HG02623 (cell line): ENCODE measurements at regions not wholly inside any gene's neighbourhood (a gene's known extent, or its start where the extent isn't known, plus 50 kb on each side); places are given as distances from the start of the nearest gene placed in this dataset.

Experiments used
- ATAC-seq: cut with Tn5 transposase; IDR thresholded peaks from one replicate; pipeline ENCODE4 v1.9.1; 2021; ENCODE audit warnings: moderate library complexity; ENCODE audit not compliant: unreplicated experiment

DNA sequence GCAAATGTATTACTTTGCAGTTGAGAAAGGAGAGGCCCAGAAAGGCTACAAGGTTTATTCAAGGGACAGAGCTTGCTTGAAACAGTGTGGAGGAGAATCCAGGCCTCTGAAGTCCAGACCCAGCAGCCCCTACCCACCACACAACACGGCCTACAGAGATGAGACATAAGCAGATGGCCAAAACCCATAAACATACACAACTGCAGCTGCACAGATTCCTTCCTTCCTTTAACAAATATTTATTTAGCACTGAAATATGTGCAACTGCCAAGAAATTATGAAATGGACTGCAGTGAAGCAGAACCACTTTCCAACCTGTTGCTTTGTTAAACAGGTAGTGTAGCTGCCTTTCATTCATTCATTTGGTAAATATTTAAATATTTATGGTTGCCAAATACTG lies 122.3 kb downstream of the SPATA19 start:
- ATAC-seq: no peak

DNA sequence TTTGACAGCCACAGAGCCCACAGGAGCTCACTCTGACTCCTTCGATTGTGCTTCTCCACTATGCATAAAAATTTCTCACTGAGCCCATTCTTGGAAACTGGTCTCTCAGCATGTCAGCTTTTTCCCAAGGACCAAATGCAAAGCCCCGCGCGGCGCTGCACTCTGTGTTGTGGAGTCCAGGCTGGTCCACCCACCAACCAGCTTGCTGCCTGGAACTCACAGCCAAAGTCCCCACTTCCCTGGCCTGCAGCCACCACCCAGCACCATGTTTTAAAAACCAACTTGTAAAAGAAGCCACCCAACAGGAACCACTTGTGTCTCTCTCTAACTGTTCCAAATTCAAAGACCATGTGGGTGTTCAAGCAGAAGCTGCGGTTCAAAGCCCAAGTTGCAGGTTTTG lies 124.4 kb downstream of the SPATA19 start:
- no peak for ATAC-seq

DNA sequence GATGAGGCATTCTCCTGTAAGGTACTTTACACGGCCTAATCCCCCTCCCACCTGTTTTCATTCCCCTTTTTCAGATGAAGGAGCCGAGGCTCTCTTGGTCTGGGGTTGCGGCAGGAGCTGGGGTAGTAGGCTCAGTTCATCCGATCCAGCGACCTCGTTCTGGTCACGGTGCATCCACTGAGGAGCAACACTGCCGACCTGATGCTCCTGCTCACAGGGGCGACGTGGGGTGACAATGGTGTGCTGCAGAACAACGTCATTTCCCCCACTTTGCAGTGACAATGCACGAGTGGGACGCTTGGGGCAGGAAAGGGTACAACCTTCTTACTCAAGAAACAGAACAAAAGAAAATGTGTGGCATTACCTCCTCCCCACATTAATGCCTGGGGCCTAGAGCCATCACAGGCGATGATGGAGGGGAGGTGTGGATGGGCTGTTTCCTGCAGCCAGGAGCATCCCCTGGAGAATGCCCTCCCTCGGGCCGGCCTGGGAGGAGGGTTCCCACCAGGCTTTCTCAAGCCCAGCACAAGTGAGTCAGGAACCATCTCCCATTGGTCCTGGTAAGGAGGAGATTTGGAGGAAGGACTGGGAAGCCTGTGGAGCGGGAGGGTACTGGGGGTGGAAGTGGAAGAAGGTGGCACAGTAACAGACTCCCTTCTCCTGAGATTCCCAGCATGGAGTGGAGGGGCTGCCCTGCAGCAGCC lies 125.6 kb downstream of the SPATA19 start:
- ATAC-seq: no peak

DNA sequence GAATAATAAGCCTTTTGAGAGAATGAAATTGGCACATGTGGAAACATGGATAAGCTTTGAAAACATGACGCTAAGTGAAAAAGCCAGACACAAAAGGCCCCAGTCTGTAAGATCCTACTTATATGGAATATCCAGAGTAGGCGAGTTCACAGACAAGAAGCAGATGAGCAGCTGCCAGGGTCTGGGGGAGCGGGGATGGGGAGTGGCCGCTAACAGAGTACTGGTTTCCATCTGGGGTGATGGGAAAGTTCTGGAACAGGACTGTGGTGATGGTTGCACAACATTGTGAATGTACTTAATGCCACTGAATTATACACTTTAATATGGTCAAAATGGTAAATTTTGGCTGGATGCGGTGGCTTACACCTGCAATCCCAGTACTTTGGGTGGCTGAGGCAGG lies 126.5 kb downstream of the SPATA19 start:
- ATAC-seq: no peak

DNA sequence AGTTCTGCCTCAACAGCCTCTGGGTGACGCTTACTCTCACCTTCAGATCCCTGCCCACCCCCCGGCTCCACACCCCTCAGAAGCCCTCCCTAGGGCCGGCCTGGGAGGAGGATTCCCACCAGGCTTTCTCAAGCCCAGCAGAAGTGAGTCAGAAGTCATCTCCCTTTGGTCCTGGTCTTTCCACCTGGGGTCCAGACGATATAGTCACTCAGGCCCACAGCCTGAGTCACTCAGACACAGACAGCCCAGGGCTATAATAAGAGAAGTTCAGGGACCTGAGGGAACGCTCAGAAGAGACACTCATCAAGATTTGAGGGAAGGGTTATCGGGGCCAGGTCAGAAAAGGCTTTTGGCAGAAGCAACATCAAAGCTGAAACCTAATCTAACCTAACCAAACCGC lies 127.1 kb downstream of the SPATA19 start:
- no peak for ATAC-seq

DNA sequence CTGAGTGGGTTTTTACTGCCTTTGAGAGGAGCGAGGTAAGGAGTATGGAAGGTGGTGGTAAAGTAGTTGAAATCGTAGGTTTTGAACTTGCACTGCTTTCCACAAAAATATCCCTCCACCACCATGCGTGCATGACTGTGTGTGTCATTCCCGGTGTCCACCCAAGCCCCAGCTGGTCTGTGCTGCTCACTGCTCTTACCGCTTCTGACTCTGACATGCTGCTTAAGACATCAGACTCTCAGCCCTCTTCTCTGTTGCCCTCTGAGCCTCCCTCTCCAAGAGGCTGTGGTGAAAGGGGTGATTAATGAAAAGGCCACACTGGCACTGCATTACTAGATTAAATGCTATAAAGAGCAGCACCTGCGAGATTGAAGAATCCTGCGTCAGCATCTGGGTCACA lies 128.7 kb downstream of the SPATA19 start:
- no peak for ATAC-seq

DNA sequence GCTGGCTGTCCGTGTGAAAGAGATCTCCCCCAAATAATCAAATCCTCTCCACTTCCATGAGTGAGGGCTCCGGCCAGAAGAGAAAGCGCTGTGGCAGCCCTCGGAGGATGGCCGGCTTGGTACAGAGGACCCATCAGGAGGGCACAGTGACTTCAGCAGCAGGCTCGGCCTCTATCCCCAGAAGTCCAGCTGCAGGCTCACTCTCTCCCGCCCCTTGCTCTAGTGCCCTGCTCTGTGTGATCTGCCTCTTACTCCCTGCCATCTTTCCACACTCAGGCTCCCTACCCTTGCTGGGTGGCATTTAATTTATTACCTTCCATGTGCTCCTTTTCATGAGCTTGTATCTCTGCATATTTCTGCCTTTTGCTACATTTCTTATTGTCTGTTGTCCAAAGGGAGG lies 129.7 kb downstream of the SPATA19 start:
- ATAC-seq: no peak

DNA sequence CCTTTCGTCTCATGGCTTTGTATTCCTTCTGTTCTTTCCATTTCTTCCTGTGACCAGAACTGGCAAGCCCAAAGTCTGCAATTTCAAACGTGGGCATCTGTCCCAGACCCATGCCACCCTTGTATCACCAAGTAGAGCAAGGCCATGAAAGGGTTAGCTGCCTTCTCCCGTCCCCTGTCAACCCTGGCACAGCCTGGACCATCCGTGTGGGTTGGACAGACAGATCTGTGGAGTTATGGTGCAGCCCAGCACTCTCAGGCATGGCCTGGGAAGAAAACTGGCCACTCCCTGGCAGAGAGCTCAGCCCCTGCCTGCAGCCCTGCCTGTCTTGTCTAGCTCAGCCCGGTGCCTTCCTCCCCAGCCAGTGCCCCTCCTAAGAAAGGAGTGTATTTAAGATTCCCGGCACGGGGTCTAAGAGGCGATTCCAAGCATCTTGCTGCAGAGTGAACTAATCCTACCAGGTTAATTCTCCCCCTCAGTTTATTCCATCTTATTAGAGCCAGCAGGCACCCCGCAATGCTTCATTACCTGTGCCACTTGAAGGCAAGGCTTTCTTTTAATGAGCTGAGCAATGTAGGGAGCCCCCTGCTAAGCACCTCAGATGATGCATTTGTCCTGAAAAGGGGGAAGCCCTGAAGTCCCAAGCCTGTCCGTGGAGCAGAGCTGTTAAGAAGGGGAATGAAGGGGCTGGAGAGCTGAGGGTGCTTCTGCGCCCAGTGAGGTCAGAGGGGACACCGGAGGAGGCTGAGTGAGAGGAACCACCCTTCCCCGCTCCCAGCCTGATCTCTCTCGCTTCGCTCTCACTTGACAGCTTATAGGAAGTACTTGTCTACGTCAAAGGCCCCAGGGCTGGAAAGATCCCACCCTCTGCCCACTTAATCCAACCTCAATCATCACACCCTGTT lies 130.6 kb downstream of the SPATA19 start:
- no peak for ATAC-seq

DNA sequence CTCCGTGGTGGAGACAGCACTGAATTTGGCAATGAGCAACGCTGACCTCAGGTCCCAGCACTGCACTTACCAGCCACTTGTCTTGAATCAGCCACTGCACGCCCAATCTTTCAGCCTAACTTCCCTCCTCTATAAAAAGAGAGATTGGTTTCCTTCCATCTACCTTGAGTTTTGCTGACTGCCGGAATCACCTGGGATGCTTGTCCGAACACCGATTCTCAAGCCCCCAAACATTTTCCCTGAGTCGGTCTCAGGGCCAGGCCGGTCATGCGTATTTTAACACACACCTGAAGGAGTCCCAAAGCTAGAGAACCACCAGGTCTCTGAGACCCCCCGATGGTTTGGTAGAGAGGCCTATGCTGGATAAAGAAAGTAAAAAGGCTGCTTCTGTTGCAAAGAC lies 131.5 kb downstream of the SPATA19 start:
- ATAC-seq: no peak

DNA sequence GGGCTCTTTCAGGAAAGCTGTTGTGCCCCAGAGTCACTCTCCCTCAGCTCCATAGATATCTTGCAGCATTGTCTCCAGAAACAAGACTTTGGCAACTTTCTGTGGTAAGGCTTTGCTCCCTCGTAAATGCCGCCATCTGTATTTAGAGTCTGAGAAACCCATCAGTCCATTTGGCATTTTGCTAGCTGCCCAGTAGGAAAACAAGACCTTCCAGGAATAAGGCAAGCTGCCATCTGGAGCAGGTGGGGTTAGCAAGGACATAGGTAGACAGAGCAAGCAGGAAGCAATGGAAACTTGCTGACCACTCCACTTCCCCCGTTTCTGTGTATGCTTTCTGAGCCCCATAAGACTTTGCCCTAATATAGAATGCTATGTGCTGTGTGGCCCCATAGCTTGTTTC lies 131.9 kb downstream of the SPATA19 start:
- ATAC-seq: no peak

DNA sequence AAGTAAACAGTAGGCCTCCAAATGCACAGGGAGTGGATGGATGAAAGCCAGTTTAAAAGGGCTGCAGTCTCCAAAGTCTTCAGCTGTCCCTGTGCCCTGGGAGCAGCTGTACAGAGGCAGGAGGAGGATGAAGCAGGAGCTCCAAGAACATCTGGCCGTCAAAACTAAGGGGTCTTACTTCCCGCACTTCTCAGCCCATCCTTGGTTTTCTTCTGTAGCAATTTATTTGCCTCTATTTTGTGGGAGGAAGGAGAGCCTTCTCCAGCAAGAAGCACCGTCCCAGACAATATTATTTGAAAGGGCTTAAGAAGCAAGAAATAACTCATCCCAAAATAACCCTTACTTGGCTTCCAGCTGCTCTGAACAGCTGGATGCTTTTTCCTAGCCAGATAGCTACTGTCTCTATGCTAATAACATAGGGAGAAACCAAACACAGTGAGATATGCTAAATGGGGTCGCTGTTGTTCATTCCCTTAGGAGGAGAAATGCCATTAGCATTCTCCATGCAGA lies 133.2 kb downstream of the SPATA19 start:
- no peak for ATAC-seq

DNA sequence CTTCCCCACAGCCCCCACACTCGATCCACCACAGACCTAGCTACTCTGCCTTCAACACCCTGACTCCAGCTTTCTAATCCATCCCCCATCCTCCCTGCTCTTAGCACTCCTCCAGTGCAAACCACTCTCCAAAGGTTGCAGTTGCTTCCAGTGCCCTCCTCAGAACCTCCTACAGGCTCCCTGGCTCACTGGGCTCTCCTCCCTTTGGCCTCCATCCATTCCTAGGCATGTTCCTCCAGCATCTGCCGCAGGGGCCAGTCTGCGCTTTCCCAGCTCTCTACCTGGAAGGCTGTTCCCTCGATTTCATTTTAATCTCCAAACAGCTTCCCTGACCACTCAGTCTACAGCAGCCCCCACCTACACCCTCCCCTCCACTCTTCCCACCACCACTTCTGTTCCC lies 133.8 kb downstream of the SPATA19 start:
- no peak for ATAC-seq

DNA sequence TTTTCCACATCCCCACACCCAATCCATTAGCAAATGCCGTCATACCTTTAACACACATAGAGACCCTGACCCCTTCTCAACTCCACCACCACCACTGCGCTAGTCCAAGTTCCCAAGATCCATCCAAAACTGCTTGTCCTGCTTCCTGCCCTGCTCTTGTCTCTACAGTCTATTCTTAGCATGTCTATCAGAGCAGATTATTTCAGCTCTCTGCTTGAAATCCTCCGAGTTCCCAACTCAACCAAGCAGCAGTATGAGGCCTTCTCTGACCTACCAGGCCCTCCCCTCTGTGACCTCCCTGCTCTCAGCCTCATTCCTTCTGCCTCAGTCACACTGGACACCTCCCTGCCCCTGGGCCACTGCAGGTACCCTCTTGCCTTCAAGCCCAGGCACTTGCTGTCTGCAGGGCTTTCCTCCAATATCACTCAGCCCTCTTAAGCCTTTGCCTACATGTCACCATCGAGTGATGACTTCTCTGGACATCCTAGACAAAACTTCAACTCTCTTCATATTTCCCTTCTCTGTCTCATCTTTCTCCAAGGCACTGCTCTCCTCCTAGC lies 134.6 kb downstream of the SPATA19 start:
- ATAC-seq: no peak

DNA sequence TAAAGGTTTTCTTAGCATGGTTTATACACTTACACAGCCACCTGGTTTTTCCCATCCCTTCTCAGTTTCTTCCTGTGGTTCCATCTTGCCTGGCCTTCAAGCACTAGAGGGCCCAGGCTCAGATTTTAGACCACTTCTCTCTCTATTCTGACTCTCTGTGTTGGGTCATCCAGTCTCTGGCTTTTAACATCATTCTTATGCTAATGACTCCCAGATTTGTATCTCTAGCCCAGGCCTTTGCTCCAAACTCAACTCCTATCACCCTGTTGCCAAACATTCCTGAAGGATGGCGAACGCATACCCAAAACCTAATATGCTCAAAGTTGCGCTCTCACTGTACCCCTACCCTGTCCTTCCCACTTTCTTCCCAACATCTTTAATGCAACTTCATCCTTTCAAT lies 135.1 kb downstream of the SPATA19 start:
- ATAC-seq: no peak

DNA sequence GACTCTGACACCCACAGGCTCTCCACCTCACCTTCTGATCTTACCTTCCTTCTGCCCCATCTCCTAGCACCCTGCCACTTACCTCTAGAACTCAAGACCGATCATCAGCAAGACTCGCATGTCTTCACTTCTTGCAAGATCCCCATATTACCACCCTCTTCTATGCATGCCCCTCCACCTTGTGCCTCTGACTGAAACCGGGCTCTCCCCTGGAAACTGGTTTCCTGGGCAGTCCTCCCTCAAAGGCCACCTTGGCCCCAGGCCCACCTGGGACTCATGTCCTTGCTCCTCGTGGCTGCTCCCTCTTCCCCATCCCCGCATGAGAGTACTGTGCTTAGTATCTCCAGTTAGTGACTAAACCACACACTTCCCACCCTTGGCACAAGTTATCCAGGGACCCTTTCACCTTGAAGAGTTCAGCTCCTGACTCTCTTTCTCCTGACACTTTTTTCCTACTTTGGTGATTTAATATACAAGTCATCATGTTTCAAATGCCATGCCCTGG lies 136.7 kb downstream of the SPATA19 start:
- no peak for ATAC-seq

DNA sequence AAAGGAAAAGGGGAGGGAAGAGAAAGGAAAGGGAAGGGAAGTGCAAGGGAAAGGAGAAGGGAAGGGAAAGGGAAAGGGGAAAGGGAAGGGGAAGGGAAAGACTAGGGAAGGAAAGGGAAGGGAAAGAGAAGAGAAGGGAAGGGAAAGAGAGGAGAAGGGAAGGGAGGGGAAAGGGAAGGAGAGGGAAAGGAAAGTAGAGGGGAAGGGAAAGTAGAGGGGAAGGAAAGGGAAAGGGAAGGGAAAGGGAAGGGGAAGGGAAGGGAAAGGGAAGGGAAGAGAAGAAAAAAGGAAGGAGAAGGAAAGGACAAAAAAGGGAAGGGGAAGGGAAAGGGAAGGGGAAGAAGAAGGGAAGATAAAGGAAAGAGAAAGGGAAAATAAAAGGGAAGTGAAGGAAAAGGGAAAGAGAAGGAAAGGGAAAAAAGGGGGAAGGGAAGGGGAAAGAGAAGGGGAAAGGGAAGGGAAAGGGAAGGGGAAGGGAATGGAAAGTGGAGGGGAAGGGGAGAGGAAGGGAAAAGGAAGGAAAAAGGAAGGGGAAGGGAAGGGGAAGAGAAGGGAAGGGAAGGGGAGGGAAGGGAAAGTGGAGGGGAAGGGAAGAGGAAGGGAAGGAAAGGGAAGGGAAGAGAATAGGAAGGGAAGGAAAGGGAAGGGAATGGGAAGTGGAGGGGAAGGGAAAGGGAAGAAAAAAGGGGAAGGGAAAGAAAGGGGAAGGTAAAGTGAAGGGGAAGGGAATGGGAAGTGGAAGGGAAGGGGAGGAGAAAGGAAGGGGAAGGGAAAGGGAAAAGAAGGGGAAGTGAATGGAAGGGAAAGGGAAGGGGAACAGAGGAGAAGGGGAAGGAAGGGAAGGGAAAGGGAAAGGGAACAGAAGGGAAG lies 138.2 kb downstream of the SPATA19 start:
- ATAC-seq: no peak

DNA sequence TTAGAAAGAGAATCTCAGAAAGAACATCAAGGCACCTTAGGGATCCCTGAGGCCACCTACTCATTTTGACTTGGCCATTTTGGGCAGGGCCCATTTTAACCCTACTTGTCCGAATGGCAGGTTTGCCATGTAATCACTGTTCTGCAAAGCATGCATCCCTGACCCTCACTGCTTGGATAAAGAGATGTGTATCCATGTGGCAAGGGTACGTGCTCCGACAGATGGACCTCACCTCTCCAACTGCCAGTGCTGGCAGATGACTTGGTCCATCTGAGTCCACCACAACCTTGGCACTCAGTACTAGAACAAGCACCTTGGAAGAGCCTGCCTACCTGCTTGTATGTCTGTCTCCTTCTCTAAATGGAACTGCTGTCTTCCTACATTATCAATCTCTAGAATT lies 139.4 kb downstream of the SPATA19 start:
- ATAC-seq: no peak

DNA sequence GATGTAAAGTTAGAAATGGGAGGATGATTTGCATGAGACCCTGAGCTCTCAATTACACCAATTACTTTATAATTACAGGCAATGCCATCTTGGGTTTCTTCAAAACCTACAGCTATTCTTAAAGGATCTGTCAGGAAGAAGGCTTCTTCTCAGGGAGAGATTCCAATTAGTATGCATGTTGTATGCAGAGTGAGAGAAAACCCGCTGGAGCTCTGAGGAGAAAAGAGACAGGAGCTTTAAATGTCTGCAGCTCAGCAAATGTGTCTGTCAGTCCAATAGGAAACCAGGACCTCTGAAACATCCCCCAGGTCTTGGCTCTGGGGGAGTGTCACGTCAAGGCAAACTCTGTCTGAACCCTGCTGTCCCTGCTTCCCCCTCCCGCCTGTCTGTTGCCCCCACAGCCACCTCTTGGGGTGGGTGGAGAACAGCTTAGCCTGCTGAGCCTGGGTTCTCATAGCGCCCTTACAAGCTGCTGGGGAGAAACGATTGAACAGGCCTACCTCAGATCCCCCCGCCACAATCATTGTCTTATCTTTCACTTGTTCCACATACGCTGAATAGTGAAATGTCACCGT lies 140.2 kb downstream of the SPATA19 start:
- ATAC-seq: no peak

DNA sequence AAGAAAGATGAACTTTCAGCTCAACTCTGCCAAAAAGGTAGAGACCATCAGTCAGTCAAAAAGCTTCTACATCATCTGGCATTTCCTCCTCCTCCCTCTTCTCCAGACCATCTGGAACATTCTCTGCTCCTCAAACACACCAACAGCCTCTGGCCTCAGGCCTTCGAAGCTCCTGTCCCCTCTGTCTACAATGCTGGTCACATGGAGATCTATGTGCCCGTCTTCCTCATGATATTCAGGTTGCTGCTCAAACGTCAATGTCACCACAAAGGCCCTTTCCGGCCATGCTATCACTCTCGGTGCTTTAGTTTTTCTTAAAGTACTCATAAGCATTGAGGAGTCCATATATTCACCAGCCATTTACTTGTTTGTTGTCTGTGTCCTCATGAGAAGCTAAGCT lies 146.2 kb downstream of the SPATA19 start:
- ATAC-seq: no peak

DNA sequence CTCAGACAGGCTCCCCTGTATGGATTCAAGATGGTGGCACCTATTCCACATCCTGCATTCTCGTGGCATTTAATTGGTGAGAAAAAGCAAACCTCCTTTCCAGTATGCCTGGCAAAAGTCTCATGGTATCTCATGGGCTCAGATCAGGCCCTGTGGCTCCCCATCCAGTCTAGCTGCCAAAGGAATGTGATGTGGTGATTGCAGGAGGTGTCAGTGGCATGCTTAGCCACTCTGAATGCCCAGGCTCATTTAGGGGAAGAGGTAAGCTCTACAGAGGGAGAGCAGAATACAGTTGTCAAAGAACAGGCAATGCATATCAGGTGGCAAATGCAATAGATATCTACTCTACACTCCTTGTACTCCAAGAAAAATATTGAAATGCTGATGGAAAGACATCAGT lies 146.7 kb downstream of the SPATA19 start:
- ATAC-seq: no peak
